ENCODE measurements at regions not wholly inside any gene's neighbourhood (a gene's known extent, or its start where the extent isn't known, plus 50 kb on each side); places are given as distances from the start of the nearest gene placed in this dataset.

DNA sequence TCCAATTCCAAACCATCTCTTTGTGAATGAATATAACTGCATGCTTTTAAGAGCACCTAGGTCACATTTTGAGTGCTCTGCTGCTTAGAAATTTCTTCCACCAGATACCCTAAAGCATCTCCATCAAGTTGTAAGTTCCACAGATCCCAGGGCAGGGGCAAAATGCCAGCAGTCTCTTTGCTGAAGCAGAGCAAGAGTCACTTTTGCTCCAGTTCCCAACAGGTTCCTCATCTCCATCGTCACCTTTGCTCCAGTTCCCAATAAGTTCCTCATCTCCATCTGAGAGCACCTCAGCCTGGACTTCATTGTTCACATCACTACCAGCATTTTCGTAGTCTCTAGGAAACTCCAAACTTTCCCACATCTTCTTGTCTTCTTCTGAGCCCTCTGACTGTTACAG lies 116.7 kb upstream of the ALKAL2 start:
- Histone ChIP-seq H3K27me3 (ENCODE audit: control insufficient read depth, insufficient read depth, low read length) (no peaks in the 10 kb centered on the region), H3K4me3 (ENCODE audit: low read depth, low read length) (no peak overlapping the region), H3K36me3 (ENCODE audit: control insufficient read depth, insufficient read depth, low read length) (no peaks in the 10 kb centered on the region)
- DNase-seq (ENCODE audit: low read depth) (no peak), FAIRE-seq (no peak)
- TF ChIP-seq, protein P1, sequence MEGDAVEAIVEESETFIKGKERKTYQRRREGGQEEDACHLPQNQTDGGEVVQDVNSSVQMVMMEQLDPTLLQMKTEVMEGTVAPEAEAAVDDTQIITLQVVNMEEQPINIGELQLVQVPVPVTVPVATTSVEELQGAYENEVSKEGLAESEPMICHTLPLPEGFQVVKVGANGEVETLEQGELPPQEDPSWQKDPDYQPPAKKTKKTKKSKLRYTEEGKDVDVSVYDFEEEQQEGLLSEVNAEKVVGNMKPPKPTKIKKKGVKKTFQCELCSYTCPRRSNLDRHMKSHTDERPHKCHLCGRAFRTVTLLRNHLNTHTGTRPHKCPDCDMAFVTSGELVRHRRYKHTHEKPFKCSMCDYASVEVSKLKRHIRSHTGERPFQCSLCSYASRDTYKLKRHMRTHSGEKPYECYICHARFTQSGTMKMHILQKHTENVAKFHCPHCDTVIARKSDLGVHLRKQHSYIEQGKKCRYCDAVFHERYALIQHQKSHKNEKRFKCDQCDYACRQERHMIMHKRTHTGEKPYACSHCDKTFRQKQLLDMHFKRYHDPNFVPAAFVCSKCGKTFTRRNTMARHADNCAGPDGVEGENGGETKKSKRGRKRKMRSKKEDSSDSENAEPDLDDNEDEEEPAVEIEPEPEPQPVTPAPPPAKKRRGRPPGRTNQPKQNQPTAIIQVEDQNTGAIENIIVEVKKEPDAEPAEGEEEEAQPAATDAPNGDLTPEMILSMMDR (IDR thresholded peaks at IDR 0.05; ENCODE audit: insufficient read depth, low read length, severe bottlenecking): no peak

DNA sequence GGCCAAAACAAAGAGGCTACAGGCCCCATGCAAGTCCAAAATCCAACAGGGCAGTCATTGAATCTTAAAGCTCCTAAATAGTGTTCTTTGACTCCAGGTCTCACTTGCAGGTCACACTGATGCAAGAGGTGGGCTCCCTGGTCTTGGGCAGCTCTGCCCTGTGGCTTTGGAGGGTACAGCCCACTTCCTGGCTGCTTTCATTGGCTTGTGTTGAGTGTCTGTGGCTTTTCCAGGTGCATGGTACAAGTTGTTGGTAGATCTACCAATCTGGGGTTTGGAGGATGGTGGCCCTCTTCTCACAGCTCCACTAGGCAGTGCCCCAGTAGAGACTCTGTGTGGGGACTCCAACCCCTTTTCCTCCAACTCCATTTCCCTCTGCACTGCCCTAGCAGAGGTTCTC lies 115.8 kb upstream of the ALKAL2 start:
- Histone ChIP-seq H3K36me3 (ENCODE audit: control insufficient read depth, insufficient read depth, low read length) (no peaks in the 10 kb centered on the region), H3K27me3 (ENCODE audit: control insufficient read depth, insufficient read depth, low read length) (no peaks in the 10 kb centered on the region), H3K4me3 (ENCODE audit: low read depth, low read length) (no peak overlapping the region)
- TF ChIP-seq, protein P1 (IDR thresholded peaks at IDR 0.05; ENCODE audit: insufficient read depth, low read length, severe bottlenecking): no peak
- FAIRE-seq (no peak), DNase-seq (ENCODE audit: low read depth) (no peak)

DNA sequence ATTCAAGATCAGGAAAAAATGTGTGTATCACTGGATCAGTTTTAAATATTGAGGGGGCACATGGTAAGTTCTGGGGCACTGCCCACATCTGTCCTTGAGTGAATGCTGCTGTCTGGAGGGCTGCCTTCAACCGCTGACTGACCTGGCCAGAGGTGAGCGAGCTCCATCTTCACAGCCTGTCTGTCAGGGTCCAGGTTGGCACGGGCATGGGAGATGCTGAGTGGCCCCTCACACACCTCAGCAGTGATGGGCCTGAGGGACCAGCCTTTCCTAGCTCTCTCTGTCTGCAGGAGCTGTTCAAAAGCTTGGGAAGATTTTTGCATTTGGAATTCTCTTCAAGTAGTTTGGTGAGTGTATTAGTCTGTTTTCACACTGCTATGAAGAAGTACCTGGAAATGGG lies 114.8 kb upstream of the ALKAL2 start:
- no peak for FAIRE-seq
- no peaks in the 10 kb centered on the region for H3K27me3 ChIP-seq (ENCODE audit: control insufficient read depth, insufficient read depth, low read length)
- no peak overlapping the region for H3K4me3 ChIP-seq (ENCODE audit: low read depth, low read length)
- TF ChIP-seq, protein P1 (IDR thresholded peaks at IDR 0.05; ENCODE audit: insufficient read depth, low read length, severe bottlenecking): no peak
- H3K36me3 ChIP-seq (ENCODE audit: control insufficient read depth, insufficient read depth, low read length): no peaks in the 10 kb centered on the region
- no peak for DNase-seq (ENCODE audit: low read depth)

DNA sequence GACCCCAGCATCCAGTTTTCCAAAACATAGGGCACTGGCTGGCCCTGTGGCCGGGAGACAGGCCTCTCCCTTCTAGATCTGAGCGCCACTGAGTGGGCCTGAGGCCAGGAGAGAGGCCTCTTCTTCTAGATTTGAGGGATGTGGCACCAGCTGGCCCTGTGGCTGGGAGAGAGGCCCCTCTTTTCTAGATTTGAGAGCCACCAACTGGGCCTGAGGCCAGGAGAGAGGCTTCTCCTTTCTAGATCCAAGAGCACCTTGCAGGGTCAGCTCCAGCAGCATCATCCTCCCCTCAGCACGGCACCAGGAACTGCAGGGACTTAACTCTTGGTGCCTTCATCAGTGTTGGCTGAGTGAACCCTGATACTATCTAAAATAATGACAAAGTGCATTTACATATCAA lies 114.3 kb upstream of the ALKAL2 start:
- no peak overlapping the region for H3K4me3 ChIP-seq (ENCODE audit: low read depth, low read length)
- no peaks in the 10 kb centered on the region for H3K36me3 ChIP-seq (ENCODE audit: control insufficient read depth, insufficient read depth, low read length)
- FAIRE-seq: no peak
- TF ChIP-seq, protein P1 (IDR thresholded peaks at IDR 0.05; ENCODE audit: insufficient read depth, low read length, severe bottlenecking): no peak
- no peak for DNase-seq (ENCODE audit: low read depth)
- no peaks in the 10 kb centered on the region for H3K27me3 ChIP-seq (ENCODE audit: control insufficient read depth, insufficient read depth, low read length)

DNA sequence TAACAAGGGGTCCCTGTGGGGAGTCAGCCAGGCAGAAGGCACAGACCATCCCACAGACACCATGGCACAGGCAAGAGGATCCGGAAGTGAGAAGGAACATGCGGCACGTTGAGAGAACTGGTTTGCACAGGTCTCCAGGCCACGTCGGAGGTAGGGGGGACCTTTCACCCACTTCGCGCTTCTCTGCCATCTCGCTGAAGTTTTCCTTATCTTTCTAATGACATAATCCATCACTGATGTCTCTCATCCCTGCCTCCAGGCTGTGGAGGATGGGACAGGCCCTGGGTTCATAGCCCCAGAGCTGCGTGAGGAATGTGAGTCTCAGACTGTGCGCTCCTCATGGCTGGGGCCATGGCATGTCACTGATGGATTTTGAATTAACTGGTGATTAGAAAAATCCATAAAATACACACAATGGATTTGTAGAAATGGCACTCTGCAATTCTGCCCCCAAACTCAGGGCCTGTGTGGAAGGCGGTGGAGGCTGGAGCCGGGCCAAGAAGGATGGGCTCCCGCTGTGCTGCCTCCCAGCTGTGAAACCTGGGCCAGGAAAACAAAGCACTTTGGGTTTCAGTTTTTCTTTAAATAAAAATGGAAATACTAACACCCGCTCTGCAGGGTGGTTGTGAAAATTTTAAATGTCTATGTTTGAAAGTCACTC lies 113.3 kb upstream of the ALKAL2 start:
- no peak overlapping the region for H3K4me3 ChIP-seq (ENCODE audit: low read depth, low read length)
- FAIRE-seq: no peak
- no peaks in the 10 kb centered on the region for H3K27me3 ChIP-seq (ENCODE audit: control insufficient read depth, insufficient read depth, low read length)
- no peaks in the 10 kb centered on the region for H3K36me3 ChIP-seq (ENCODE audit: control insufficient read depth, insufficient read depth, low read length)
- DNase-seq (ENCODE audit: low read depth): no peak
- TF ChIP-seq, protein P1 (IDR thresholded peaks at IDR 0.05; ENCODE audit: insufficient read depth, low read length, severe bottlenecking): no peak

DNA sequence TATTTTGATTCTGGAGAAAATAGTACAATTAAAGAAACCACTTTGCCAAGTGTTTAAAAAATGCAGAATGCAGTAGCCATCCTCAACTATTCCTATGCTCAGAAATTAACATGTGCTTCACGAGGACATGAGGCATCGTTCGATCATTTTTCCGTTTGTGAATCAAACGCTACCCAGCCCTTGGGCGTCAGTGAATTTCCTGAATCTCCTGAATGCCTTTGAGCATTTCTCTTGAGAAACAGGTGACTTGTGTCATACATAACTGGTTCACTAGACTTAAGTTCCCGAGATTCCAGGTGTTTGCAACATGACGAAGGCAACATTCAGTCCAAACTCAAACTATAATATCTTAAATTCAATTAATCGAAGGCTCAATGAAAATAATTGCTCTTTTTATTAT lies 110.0 kb upstream of the ALKAL2 start:
- DNase-seq (ENCODE audit: low read depth) (no peak), FAIRE-seq (no peak)
- Histone ChIP-seq H3K36me3 (ENCODE audit: control insufficient read depth, insufficient read depth, low read length) (no peaks in the 10 kb centered on the region), H3K27me3 (ENCODE audit: control insufficient read depth, insufficient read depth, low read length) (no peaks in the 10 kb centered on the region), H3K4me3 (ENCODE audit: low read depth, low read length) (no peak overlapping the region)
- TF ChIP-seq, protein P1 (IDR thresholded peaks at IDR 0.05; ENCODE audit: insufficient read depth, low read length, severe bottlenecking): no peak
